WTC11 (cell line): ENCODE measurements at regions not wholly inside any gene's neighbourhood (a gene's known extent, or its start where the extent isn't known, plus 50 kb on each side); places are given as distances from the start of the nearest gene placed in this dataset.

Source experiments
- ATAC-seq: fragments of 200-7000 bp; cut with Tn5 transposase; 2 replicates; pipeline ENCODE4 v1.10.0; 2021; ENCODE audit warnings: mild to moderate bottlenecking, moderate library complexity
- CTCF ChIA-PET: fragments of 300-600 bp; sonication (Branson Sonifier 250); formaldehyde crosslinking; loops from one replicate; lab custom pipeline; 2021; ENCODE audit warnings: antibody characterized with exemption; lab: Charles Lee
- POLR2A ChIA-PET: fragments of 350-600 bp; sonication (Branson Sonifier 250); formaldehyde crosslinking; loops from one replicate; lab custom pipeline; 2021; ENCODE audit warnings: antibody characterized with exemption; lab: Charles Lee
- DNase-seq: peaks from one replicate; pipeline ENCODE4 v3.0.0; 2021; ENCODE audit warnings: low spot score
- H3K27ac Mint-ChIP-seq: 2 replicates; pipeline ENCODE4 v1.8.0; 2021; ENCODE audit warnings: mixed read lengths
- H3K27me3 Mint-ChIP-seq: 2 replicates; pipeline ENCODE4 v1.8.0; 2021; ENCODE audit warnings: low read depth, mild to moderate bottlenecking, moderate library complexity, mixed read lengths
- H3K36me3 Mint-ChIP-seq: 2 replicates; pipeline ENCODE4 v1.8.0; 2021; ENCODE audit warnings: mixed read lengths
- H3K4me1 Mint-ChIP-seq: 2 replicates; pipeline ENCODE4 v1.8.0; 2022; ENCODE audit warnings: mixed read lengths
- H3K4me3 Mint-ChIP-seq: 2 replicates; pipeline ENCODE4 v1.8.0; 2021; ENCODE audit warnings: mild to moderate bottlenecking, moderate library complexity, mixed read lengths
- H3K9me3 Mint-ChIP-seq: 2 replicates; pipeline ENCODE4 v1.8.0; 2021; ENCODE audit warnings: mixed read lengths
- ATF3 ChIP-seq: sonication (generic); formaldehyde crosslinking; conservative IDR thresholded peaks from 2 replicates; pipeline ENCODE4 v1.8.1; 2022; ENCODE audit warnings: mild to moderate bottlenecking, missing genetic modification reagents
- ESRRA ChIP-seq: sonication (generic); formaldehyde crosslinking; IDR thresholded peaks from 2 replicates; pipeline ENCODE4 v1.8.1; 2022; ENCODE audit warnings: mild to moderate bottlenecking, missing genetic modification reagents, borderline replicate concordance
- GABPB1 ChIP-seq: sonication (generic); formaldehyde crosslinking; IDR thresholded peaks from 2 replicates; pipeline ENCODE4 v1.8.1; 2023; ENCODE audit warnings: mild to moderate bottlenecking, missing genetic modification reagents
- GTF2I ChIP-seq: fragments of 250-450 bp; sonication (Bioruptor Pico); conservative IDR thresholded peaks from 2 replicates; pipeline ENCODE4 v1.4.0; 2021; ENCODE audit warnings: mild to moderate bottlenecking
- MXD4 ChIP-seq: fragments of 250-450 bp; sonication (Bioruptor Pico); IDR thresholded peaks from 2 replicates; pipeline ENCODE4 v1.8.0; 2021; ENCODE audit warnings: mild to moderate bottlenecking, moderate library complexity, borderline replicate concordance
- NR3C1 ChIP-seq: sonication (generic); formaldehyde crosslinking; conservative IDR thresholded peaks from 2 replicates; pipeline ENCODE4 v1.8.1; 2023; ENCODE audit warnings: low read depth, mild to moderate bottlenecking, missing genetic modification reagents
- RELA ChIP-seq: sonication (generic); formaldehyde crosslinking; IDR thresholded peaks from 2 replicates; pipeline ENCODE4 v1.8.1; 2022; ENCODE audit warnings: missing genetic modification reagents, mild to moderate bottlenecking, borderline replicate concordance
- RORB ChIP-seq: fragments of 250-450 bp; sonication (Bioruptor Pico); IDR thresholded peaks from 2 replicates; pipeline ENCODE4 v1.9.0; 2021; ENCODE audit warnings: mild to moderate bottlenecking
- TEAD1 ChIP-seq: sonication (generic); formaldehyde crosslinking; IDR thresholded peaks from 2 replicates; pipeline ENCODE4 v1.8.0; 2022; ENCODE audit warnings: mild to moderate bottlenecking, missing genetic modification reagents
- TEAD4 ChIP-seq: sonication (generic); formaldehyde crosslinking; IDR thresholded peaks from 2 replicates; pipeline ENCODE4 v1.8.0; 2022; ENCODE audit warnings: mild to moderate bottlenecking, missing genetic modification reagents
- TP53 ChIP-seq: sonication (generic); formaldehyde crosslinking; IDR thresholded peaks from 2 replicates; pipeline ENCODE4 v1.8.1; 2023; ENCODE audit warnings: mild to moderate bottlenecking, missing genetic modification reagents
- ZNF138 ChIP-seq: sonication (generic); formaldehyde crosslinking; conservative IDR thresholded peaks from 2 replicates; pipeline ENCODE4 v1.8.1; 2022; ENCODE audit warnings: mild to moderate bottlenecking, moderate library complexity, missing genetic modification reagents
- ZNF263 ChIP-seq: sonication (generic); formaldehyde crosslinking; IDR thresholded peaks from 2 replicates; pipeline ENCODE4 v1.8.1; 2022; ENCODE audit warnings: low read depth, mild to moderate bottlenecking, moderate library complexity, missing genetic modification reagents
- ZNF423 ChIP-seq: fragments of 250-450 bp; sonication (Bioruptor Pico); IDR thresholded peaks from 2 replicates; pipeline ENCODE4 v2.1.2; 2022; ENCODE audit warnings: mild to moderate bottlenecking, moderate library complexity
- ZNF512 ChIP-seq: sonication (generic); formaldehyde crosslinking; IDR thresholded peaks from 2 replicates; pipeline ENCODE4 v1.8.1; 2022; ENCODE audit warnings: missing genetic modification reagents, borderline replicate concordance
- TF ChIP-seq, protein P1 (sequence below): sonication (generic); formaldehyde crosslinking; IDR thresholded peaks from 2 replicates; pipeline ENCODE4 v1.8.0; 2022; ENCODE audit warnings: mild to moderate bottlenecking, missing genetic modification reagents
- TF ChIP-seq, protein P2 (sequence below): fragments of 250-450 bp; sonication (Bioruptor Pico); IDR thresholded peaks from 2 replicates; pipeline ENCODE4 v1.9.0; 2021; ENCODE audit warnings: mild to moderate bottlenecking, borderline replicate concordance
- TF ChIP-seq, protein P3 (sequence below): sonication (generic); formaldehyde crosslinking; IDR thresholded peaks from 2 replicates; pipeline ENCODE4 v1.8.0; 2022; ENCODE audit warnings: mild to moderate bottlenecking, missing genetic modification reagents

GRCh38 chr5:68966596-68966995 lies 127.2 kb upstream of the SLC30A5 start:
- ChIA-PET CTCF (no interaction called here), POLR2A (no interaction called here)
- H3K9me3 Mint-ChIP-seq: peaks cover 3% of the 10 kb centered on the region; the same call in 1 of the 2 replicates
- DNase-seq (no peak), ATAC-seq (no peak)
- TF ChIP-seq GTF2I (CRISPR knock-in tag): no peak
- TF ChIP-seq GABPB1 (CRISPR knock-in tag): no peak
- no peak for TF ChIP-seq ZNF512 (CRISPR knock-in tag)
- TF ChIP-seq, protein P1, sequence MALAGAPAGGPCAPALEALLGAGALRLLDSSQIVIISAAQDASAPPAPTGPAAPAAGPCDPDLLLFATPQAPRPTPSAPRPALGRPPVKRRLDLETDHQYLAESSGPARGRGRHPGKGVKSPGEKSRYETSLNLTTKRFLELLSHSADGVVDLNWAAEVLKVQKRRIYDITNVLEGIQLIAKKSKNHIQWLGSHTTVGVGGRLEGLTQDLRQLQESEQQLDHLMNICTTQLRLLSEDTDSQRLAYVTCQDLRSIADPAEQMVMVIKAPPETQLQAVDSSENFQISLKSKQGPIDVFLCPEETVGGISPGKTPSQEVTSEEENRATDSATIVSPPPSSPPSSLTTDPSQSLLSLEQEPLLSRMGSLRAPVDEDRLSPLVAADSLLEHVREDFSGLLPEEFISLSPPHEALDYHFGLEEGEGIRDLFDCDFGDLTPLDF (CRISPR knock-in tag): no peak
- no peak for TF ChIP-seq ESRRA (CRISPR knock-in tag)
- TF ChIP-seq, protein P2, sequence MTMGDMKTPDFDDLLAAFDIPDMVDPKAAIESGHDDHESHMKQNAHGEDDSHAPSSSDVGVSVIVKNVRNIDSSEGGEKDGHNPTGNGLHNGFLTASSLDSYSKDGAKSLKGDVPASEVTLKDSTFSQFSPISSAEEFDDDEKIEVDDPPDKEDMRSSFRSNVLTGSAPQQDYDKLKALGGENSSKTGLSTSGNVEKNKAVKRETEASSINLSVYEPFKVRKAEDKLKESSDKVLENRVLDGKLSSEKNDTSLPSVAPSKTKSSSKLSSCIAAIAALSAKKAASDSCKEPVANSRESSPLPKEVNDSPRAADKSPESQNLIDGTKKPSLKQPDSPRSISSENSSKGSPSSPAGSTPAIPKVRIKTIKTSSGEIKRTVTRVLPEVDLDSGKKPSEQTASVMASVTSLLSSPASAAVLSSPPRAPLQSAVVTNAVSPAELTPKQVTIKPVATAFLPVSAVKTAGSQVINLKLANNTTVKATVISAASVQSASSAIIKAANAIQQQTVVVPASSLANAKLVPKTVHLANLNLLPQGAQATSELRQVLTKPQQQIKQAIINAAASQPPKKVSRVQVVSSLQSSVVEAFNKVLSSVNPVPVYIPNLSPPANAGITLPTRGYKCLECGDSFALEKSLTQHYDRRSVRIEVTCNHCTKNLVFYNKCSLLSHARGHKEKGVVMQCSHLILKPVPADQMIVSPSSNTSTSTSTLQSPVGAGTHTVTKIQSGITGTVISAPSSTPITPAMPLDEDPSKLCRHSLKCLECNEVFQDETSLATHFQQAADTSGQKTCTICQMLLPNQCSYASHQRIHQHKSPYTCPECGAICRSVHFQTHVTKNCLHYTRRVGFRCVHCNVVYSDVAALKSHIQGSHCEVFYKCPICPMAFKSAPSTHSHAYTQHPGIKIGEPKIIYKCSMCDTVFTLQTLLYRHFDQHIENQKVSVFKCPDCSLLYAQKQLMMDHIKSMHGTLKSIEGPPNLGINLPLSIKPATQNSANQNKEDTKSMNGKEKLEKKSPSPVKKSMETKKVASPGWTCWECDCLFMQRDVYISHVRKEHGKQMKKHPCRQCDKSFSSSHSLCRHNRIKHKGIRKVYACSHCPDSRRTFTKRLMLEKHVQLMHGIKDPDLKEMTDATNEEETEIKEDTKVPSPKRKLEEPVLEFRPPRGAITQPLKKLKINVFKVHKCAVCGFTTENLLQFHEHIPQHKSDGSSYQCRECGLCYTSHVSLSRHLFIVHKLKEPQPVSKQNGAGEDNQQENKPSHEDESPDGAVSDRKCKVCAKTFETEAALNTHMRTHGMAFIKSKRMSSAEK (CRISPR knock-in tag): no peak
- TF ChIP-seq, protein P3, sequence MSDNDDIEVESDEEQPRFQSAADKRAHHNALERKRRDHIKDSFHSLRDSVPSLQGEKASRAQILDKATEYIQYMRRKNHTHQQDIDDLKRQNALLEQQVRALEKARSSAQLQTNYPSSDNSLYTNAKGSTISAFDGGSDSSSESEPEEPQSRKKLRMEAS: no peak
- no peak for TF ChIP-seq ZNF263 (CRISPR knock-in tag)
- TF ChIP-seq ZNF138 (CRISPR knock-in tag): no peak
- TF ChIP-seq ATF3: no peak
- no peak for TF ChIP-seq TEAD4 (CRISPR knock-in tag)
- no peak for TF ChIP-seq RELA (CRISPR knock-in tag)
- TF ChIP-seq MXD4 (CRISPR knock-in tag): no peak
- H3K4me1 Mint-ChIP-seq: peaks cover 7% of the 10 kb centered on the region
- H3K27ac Mint-ChIP-seq: no peak overlapping the region
- no peaks in the 10 kb centered on the region; the same call in none of the 2 replicates for H3K27me3 Mint-ChIP-seq
- H3K36me3 Mint-ChIP-seq: peaks cover 3% of the 10 kb centered on the region; the same call in 1 of the 2 replicates
- H3K4me3 Mint-ChIP-seq: no peak overlapping the region

GRCh38 chr5:68968429-68968828 lies 125.4 kb upstream of the SLC30A5 start:
- DNase-seq (no peak), ATAC-seq (no peak)
- peaks cover 3% of the 10 kb centered on the region; the same call in 1 of the 2 replicates for H3K4me1 Mint-ChIP-seq
- H3K9me3 Mint-ChIP-seq: peaks cover 4% of the 10 kb centered on the region
- H3K36me3 Mint-ChIP-seq: peaks cover under 1% of the 10 kb centered on the region; the same call in 1 of the 2 replicates
- no peak overlapping the region for H3K4me3 Mint-ChIP-seq
- CTCF ChIA-PET: interaction anchor here (0.5 kb wide), 1 partner anchor 16 kb away, joined by 3 read pairs; no protein-coding TSS in a partner anchor
- no peak overlapping the region for H3K27ac Mint-ChIP-seq
- TF ChIP-seq ZNF423 (CRISPR knock-in tag) (no peak), RORB (CRISPR knock-in tag) (no peak), TEAD1 (CRISPR knock-in tag) (no peak), NR3C1 (no peak), TP53 (CRISPR knock-in tag) (no peak)
- POLR2A ChIA-PET: no interaction called here
- H3K27me3 Mint-ChIP-seq: no peaks in the 10 kb centered on the region; the same call in none of the 2 replicates
